Spleen (tissue), 11 donors: ENCODE measurements at regions not wholly inside any gene's neighbourhood (a gene's known extent, or its start where the extent isn't known, plus 50 kb on each side); places are given as distances from the start of the nearest gene placed in this dataset.
"Not testable (repeated sequence)": the region's sequence is repeated elsewhere in the genome, so short reads cannot be mapped to it uniquely, and the experiment has no call there.

Experiments used
- DNase-seq: peaks from one replicate; pipeline ENCODE4 v3.0.0-alpha.2; 2020
- H3K27ac ChIP-seq, 8 donors: fragments of 200-600 bp; sonication (generic) in 7 of 8; 1 replicate in 4 of 8; 2 replicates in 4 of 8; pipeline versions ENCODE4 v1.5.0 to v1.8.0; 2016 to 2021; ENCODE audit warnings: inconsistent platforms in 4 of 8, mild to moderate bottlenecking in 4 of 8, moderate library complexity in 1 of 8
- H3K27me3 ChIP-seq, 7 donors: fragments of 200-600 bp; sonication (generic) in 6 of 7; replicated peaks in 1 of 7; 1 replicate in 4 of 7; 2 replicates in 3 of 7; pipeline versions ENCODE4 v1.5.0 to v1.8.0; 2016 to 2021; ENCODE audit warnings: inconsistent platforms in 3 of 7, mild to moderate bottlenecking in 1 of 7
- H3K36me3 ChIP-seq, 6 donors: fragments of 200-600 bp; sonication (generic) in 5 of 6; 1 replicate in 4 of 6; 2 replicates in 2 of 6; pipeline versions ENCODE4 v1.5.0 to v1.8.0; 2016 to 2021; ENCODE audit warnings: inconsistent platforms in 2 of 6
- H3K4me1 ChIP-seq, 6 donors: fragments of 200-600 bp; sonication (generic) in 5 of 6; 1 replicate in 3 of 6; 2 replicates in 3 of 6; pipeline versions ENCODE4 v1.5.0 to v1.8.0; 2016 to 2021; ENCODE audit warnings: inconsistent platforms in 3 of 6
- H3K4me3 ChIP-seq, 8 donors: fragments of 200-600 bp; sonication (generic) in 7 of 8; 1 replicate in 4 of 8; 2 replicates in 4 of 8; pipeline versions ENCODE4 v1.5.0 to v1.8.0; 2016 to 2021; ENCODE audit warnings: inconsistent platforms in 4 of 8, mild to moderate bottlenecking in 4 of 8, moderate library complexity in 2 of 8
- H3K9me3 ChIP-seq, 8 donors: fragments of 200-600 bp; sonication (generic) in 7 of 8; 1 replicate in 4 of 8; 2 replicates in 4 of 8; pipeline versions ENCODE4 v1.5.0 to v1.8.0; 2016 to 2021; ENCODE audit warnings: inconsistent platforms in 4 of 8
- CTCF ChIP-seq, 11 experiments: fragments of 200-600 bp in 7 of 11; fragments of 450-650 bp in 4 of 11; sonication (generic) in 4 of 11; IDR thresholded peaks in 8 of 11; conservative IDR thresholded peaks in 3 of 11; 1 replicate in 7 of 11; 2 replicates in 4 of 11; pipeline versions ENCODE4 v1.4.0 to v1.8.0; 2016 to 2021; ENCODE audit warnings: antibody characterized with exemption in 11 of 11, inconsistent platforms in 4 of 11, mild to moderate bottlenecking in 1 of 11
- POLR2A ChIP-seq, 3 donors: fragments of 450-650 bp; IDR thresholded peaks; one replicate each; pipeline ENCODE4 v1.5.1; 2017; ENCODE audit warnings: antibody characterized with exemption in 3 of 3, mild to moderate bottlenecking in 1 of 3
- POLR2AphosphoS5 ChIP-seq, 3 donors: sonication (generic); formaldehyde crosslinking; IDR thresholded peaks; one replicate each; pipeline ENCODE4 v1.5.1; 2017; ENCODE audit warnings: antibody characterized with exemption in 3 of 3
- WGBS, 5 donors: extraction: QIAGEN DNeasy Blood & Tissue Kit in 3 of 5; methylation state at CpG; one replicate each; pipeline versions ENCODE4 v1.1.5 to v1.1.7; 2013 to 2018; 5-methylcytosine and 5-hydroxymethylcytosine counted together
- intact Hi-C: fragments of 100-400 bp; cut with DNase I; formaldehyde crosslinking; loops from one replicate; pipeline ENCODE4 v1.15.0; 2023; ENCODE audit warnings: low total_unique reads
- donor health status: healthy with polysubstance abuse.
- donor health status: DM: no; HTN: no; CAD: no; lungs with moderate emphysema.
- donor health status: DM: no; HTN: no; CAD: no.
- donor health status: Bipolar disorder and iron deficiency.
- donor health status: healthy.
- donor health status: DM: no; HTN: no; CAD: no.
- donor health status: DM: yes; HTN: yes; CAD: no.

DNA sequence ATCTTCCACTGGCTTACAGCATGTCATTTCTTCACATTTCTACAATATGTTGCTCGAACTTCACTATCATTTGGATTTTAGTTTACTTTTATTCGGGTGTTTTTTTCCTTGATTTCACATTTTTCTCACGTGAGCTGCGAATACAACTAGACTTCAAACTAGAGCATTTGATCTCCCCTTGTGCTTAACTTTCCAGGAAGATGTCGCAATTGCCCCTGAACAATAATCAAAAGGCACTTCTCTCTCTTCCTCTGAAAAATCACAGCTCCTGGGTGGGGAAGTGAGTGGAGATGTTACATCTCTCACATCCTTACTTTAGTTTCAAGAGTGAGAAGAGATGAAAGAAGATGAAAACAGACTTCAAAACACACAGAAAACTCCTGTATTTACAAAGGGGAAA lies 587.9 kb downstream of the TBL1XR1 start:
- 67 to 89% (median 83%) methylated on average over 5 of the region's 5 CpGs for WGBS, 5 donors
- Histone ChIP-seq H3K4me1 (no peaks in the 10 kb centered on the region), H3K27ac (no peak overlapping the region), H3K36me3 (no peaks in the 10 kb centered on the region), H3K4me3 (no peak overlapping the region), H3K9me3 (peaks cover 0 to 10% (median 0%) of the 10 kb centered on the region in 8 donors), H3K27me3 (no peaks in the 10 kb centered on the region)
- TF ChIP-seq POLR2AphosphoS5 (IDR thresholded peaks at IDR 0.05) (no peak), CTCF (IDR thresholded peaks at IDR 0.05 in 8 of 11, conservative IDR thresholded peaks at IDR 0.05 in 3 of 11) (no peak), POLR2A (IDR thresholded peaks at IDR 0.05) (no peak)
- intact Hi-C loops, result no loop called here
- DNase-seq, result no peak

DNA sequence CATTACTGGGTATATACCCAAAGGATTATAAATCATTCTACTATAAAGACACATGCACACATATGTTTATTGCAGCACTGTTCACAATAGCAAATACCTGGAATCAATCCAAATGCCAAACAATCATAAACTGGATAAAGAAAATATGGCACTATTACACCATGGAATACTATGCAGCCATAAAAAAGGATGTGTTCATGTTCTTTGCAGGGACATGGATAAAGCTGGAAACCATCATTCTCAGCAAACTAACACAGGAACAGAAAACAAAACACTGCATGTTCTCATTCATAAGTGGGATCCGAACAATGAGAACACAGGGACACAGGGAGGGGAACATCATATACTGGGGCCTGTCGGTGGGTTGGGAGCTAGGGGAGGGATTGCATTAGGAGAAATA lies 591.7 kb downstream of the TBL1XR1 start:
- H3K27ac ChIP-seq, H3K9me3 ChIP-seq, DNase-seq, H3K36me3 ChIP-seq, intact Hi-C loops, H3K4me3 ChIP-seq, H3K27me3 ChIP-seq, H3K4me1 ChIP-seq: not testable (repeated sequence)
- WGBS, 5 donors, result 92 to 98% (median 95%) methylated on average over 2 of the region's 2 CpGs

DNA sequence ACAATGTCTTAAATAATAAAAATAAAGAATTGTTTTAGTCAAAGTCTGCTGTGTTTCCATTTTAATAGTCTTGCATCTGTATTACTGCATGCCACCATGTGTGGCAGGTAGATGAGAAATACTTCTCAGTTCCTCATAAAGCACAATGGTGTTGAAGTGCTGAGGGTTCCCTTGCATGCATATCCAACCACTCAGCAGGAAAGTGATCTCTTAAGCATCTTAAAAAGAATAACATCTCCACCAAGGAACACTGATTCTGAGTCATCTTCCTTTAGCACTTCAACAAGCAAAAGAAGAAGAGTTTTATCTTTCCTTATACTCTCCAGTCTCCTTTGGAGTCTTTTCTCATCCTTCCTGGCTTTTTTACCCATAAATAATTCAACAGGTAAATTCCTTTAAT lies 602.0 kb downstream of the TBL1XR1 start:
- Histone ChIP-seq H3K4me3 (no peak overlapping the region), H3K36me3 (no peaks in the 10 kb centered on the region), H3K27ac (no peak overlapping the region), H3K27me3 (no peaks in the 10 kb centered on the region), H3K4me1 (no peaks in the 10 kb centered on the region), H3K9me3 (no peaks in the 10 kb centered on the region)
- intact Hi-C loops, result no loop called here
- DNase-seq, result no peak
- TF ChIP-seq CTCF (IDR thresholded peaks at IDR 0.05 in 8 of 11, conservative IDR thresholded peaks at IDR 0.05 in 3 of 11), result no peak
- no peak for TF ChIP-seq POLR2AphosphoS5 (IDR thresholded peaks at IDR 0.05)
- TF ChIP-seq POLR2A (IDR thresholded peaks at IDR 0.05), result no peak

GRCh38 chr3:176590722-176591121 lies 606.6 kb downstream of the TBL1XR1 start:
- TF ChIP-seq POLR2A (IDR thresholded peaks at IDR 0.05), result no peak
- TF ChIP-seq POLR2AphosphoS5 (IDR thresholded peaks at IDR 0.05), result no peak
- no peak for TF ChIP-seq CTCF (IDR thresholded peaks at IDR 0.05 in 8 of 11, conservative IDR thresholded peaks at IDR 0.05 in 3 of 11)
- 73 to 100% (median 94%) methylated on average over 1 of the region's 1 CpG for WGBS, 5 donors
- intact Hi-C loops, result no loop called here

DNA sequence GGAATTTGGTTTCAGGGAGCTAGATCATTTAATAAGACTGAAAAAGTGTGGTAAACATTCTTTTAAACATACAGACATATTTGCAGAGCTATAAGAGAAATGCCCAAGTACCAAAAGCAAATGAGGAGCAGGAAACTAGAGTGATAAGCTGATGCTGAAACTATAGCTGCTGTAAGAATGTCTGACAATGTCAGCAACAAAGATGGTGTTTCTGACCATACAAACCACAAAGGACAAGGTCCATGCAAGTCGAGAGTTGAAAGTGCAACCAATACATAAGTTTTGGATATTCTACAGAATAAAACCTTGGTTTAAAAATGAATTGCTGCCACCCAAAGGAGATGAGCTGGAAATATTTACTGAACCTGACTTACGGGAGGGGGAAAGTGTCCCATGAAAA lies 610.2 kb downstream of the TBL1XR1 start:
- H3K36me3 ChIP-seq, result no peaks in the 10 kb centered on the region
- WGBS, 5 donors, result 50 to 86% (median 75%) methylated on average over 2 of the region's 2 CpGs
- H3K4me3 ChIP-seq, result no peak overlapping the region
- H3K27me3 ChIP-seq, result no peaks in the 10 kb centered on the region
- peaks cover 0 to 7% (median 0%) of the 10 kb centered on the region in 8 donors for H3K9me3 ChIP-seq
- intact Hi-C loops, result no loop called here
- H3K4me1 ChIP-seq, result peaks cover 0 to 2% (median 0%) of the 10 kb centered on the region in 6 donors
- TF ChIP-seq CTCF (IDR thresholded peaks at IDR 0.05 in 8 of 11, conservative IDR thresholded peaks at IDR 0.05 in 3 of 11) (no peak), POLR2A (IDR thresholded peaks at IDR 0.05) (no peak), POLR2AphosphoS5 (IDR thresholded peaks at IDR 0.05) (no peak)
- no peak for DNase-seq
- H3K27ac ChIP-seq, result peak overlapping the region in 2 of 8 donors; percentile 19 to 22

More at GRCh38 chr3:176590722-176591121, 606.6 kb downstream of the TBL1XR1 start:
- H3K36me3 ChIP-seq, result no peaks in the 10 kb centered on the region
- H3K27me3 ChIP-seq, result no peaks in the 10 kb centered on the region
- DNase-seq, result no peak
- H3K9me3 ChIP-seq, result no peaks in the 10 kb centered on the region
- H3K4me1 ChIP-seq, result no peaks in the 10 kb centered on the region
- no peak overlapping the region for H3K4me3 ChIP-seq
- no peak overlapping the region for H3K27ac ChIP-seq
